Neural cell (in vitro differentiated cells): ENCODE measurements at regions not wholly inside any gene's neighbourhood (a gene's known extent, or its start where the extent isn't known, plus 50 kb on each side); places are given as distances from the start of the nearest gene placed in this dataset.

ENCODE experiments used
- CTCF ChIP-seq: fragments of 450-650 bp; IDR thresholded peaks from 2 replicates; pipeline ENCODE4 v1.5.1; 2014; ENCODE audit warnings: antibody characterized with exemption, mild to moderate bottlenecking, moderate library complexity; ENCODE audit not compliant: poor library complexity, severe bottlenecking
- RAD21 ChIP-seq: fragments of 450-650 bp; conservative IDR thresholded peaks from 2 replicates; pipeline ENCODE4 v1.6.1; 2014; ENCODE audit warnings: antibody characterized with exemption, mild to moderate bottlenecking, moderate library complexity
- TAF1 ChIP-seq: IDR thresholded peaks from 2 replicates; pipeline ENCODE4 v1.6.1; 2012; ENCODE audit warnings: low read depth

DNA sequence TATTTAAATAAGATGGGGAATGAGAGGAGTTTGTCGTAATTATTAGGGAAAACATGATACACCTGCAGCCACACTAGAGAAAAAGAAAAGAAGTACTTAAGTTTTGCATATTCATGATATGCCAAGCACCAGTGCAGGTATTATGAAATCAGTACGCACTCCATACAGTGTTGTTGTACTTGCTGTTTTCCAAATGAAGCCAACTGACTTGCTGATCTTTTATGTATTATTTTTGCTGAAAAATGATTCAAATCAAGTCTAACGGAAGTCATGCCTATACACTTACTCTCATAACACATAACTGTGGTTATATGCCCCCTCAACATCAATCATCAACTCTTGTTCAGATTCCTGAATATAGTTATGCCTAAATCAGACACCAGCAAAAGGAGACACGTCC is 584.9 kb upstream of the EYS start:
- TF ChIP-seq CTCF (no peak), TAF1 (no peak), RAD21 (no peak)
